CD4-positive, alpha-beta T cell treated with Interleukin-15 for 4 hours (primary cell): ENCODE measurements at regions not wholly inside any gene's neighbourhood (a gene's known extent, or its start where the extent isn't known, plus 50 kb on each side); places are given as distances from the start of the nearest gene placed in this dataset.
"Not testable (repeated sequence)": the region's sequence is repeated elsewhere in the genome, so short reads cannot be mapped to it uniquely, and the experiment has no call there.

ENCODE experiments used
- DNase-seq: peaks from one replicate; pipeline ENCODE4 v3.0.0-alpha.2; 2020; ENCODE audit warnings: low spot score

GRCh38 chr2:11922294-11922693 lies 175.9 kb downstream of the LPIN1 start:
- no peak for DNase-seq

GRCh38 chr2:11923935-11924334 lies 177.5 kb downstream of the LPIN1 start:
- DNase-seq, result no peak

GRCh38 chr2:11925295-11926066 lies 179.0 kb downstream of the LPIN1 start:
- DNase-seq, result no peak

- no peak for DNase-seq
These were observed 183.9 kb downstream of the LPIN1 start for GRCh38 chr2:11930211-11930761.

- DNase-seq, result no peak
These were observed 185.6 kb downstream of the LPIN1 start for GRCh38 chr2:11932048-11932512.

GRCh38 chr2:11932962-11933361 lies 186.5 kb downstream of the LPIN1 start:
- DNase-seq, result no peak

GRCh38 chr2:11933854-11934253 lies 187.4 kb downstream of the LPIN1 start:
- DNase-seq, result no peak

- no peak for DNase-seq
These were observed 190.3 kb downstream of the LPIN1 start for GRCh38 chr2:11936761-11937160.

GRCh38 chr2:11938196-11938595 lies 191.8 kb downstream of the LPIN1 start:
- no peak for DNase-seq

- no peak for DNase-seq
These were observed 193.1 kb downstream of the LPIN1 start for GRCh38 chr2:11939523-11939922.

GRCh38 chr2:11940121-11940743 lies 193.8 kb downstream of the LPIN1 start:
- DNase-seq, result no peak

GRCh38 chr2:11940799-11941198 lies 194.4 kb downstream of the LPIN1 start:
- no peak for DNase-seq

GRCh38 chr2:11941201-11942177 lies 195.1 kb downstream of the LPIN1 start:
- no peak for DNase-seq

GRCh38 chr2:11942178-11942569 lies 195.7 kb downstream of the LPIN1 start:
- DNase-seq, result no peak

- no peak for DNase-seq
These were observed 197.9 kb downstream of the LPIN1 start for GRCh38 chr2:11944311-11944710.

- peak; percentile 2 for DNase-seq
These were observed 199.0 kb downstream of the LPIN1 start for GRCh38 chr2:11945139-11946126.

GRCh38 chr2:11947956-11948355 lies 201.5 kb downstream of the LPIN1 start:
- DNase-seq, result no peak

- no peak for DNase-seq
These were observed 203.5 kb downstream of the LPIN1 start for GRCh38 chr2:11949732-11950523.

GRCh38 chr2:11950896-11951295 lies 204.5 kb downstream of the LPIN1 start:
- DNase-seq, result no peak

- not testable (repeated sequence) for DNase-seq
These were observed 205.1 kb downstream of the LPIN1 start for GRCh38 chr2:11951492-11951891.
